ENCODE measurements at regions not wholly inside any gene's neighbourhood (a gene's known extent, or its start where the extent isn't known, plus 50 kb on each side); places are given as distances from the start of the nearest gene placed in this dataset.

- TF ChIP-seq POLR2AphosphoS5 (IDR thresholded peaks at IDR 0.05) (no peak), CTCF (IDR thresholded peaks at IDR 0.05) (no peak), POLR2A (IDR thresholded peaks at IDR 0.05) (no peak)
These were observed 887.8 kb downstream of the IGSF11 start for GRCh38 chr3:118146658-118147375.

Measured in prostate gland (tissue), 2 donors.